ENCODE measurements at regions not wholly inside any gene's neighbourhood (a gene's known extent, or its start where the extent isn't known, plus 50 kb on each side); places are given as distances from the start of the nearest gene placed in this dataset.

- ATAC-seq (ENCODE audit: low FRiP score) (no peak), DNase-seq (ENCODE audit: low spot score) (no peak)
- TF ChIP-seq CTCF (IDR thresholded peaks at IDR 0.05): no peak
These were observed 60.9 kb upstream of the LANCL2 start for GRCh38 chr7:55304018-55304762.

GRCh38 chr7:55305135-55305534 lies 60.0 kb upstream of the LANCL2 start:
- no peak for TF ChIP-seq CTCF (IDR thresholded peaks at IDR 0.05)
- ATAC-seq (ENCODE audit: low FRiP score): no peak
- no peak for DNase-seq (ENCODE audit: low spot score)

DNA sequence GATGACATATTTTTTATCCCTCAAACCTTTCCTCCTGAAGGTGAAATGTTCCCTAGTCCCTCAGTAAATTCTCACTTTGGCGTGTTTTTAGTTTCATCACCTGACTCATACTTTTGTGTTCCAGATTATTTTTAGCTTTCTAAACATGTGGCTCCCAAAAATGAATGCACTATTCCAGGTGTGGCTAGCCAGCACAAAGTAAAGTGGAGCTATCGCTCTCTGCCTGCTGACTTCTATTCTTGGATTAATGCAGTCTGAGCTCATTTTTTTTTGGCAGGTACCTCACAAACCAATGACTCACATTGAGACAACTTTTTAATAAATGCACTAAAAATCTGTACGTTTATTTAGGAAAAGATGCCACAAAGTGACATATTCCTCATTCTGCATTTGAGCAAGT lies 58.8 kb upstream of the LANCL2 start:
- TF ChIP-seq CTCF (IDR thresholded peaks at IDR 0.05): no peak
- peak; percentile 75 for ATAC-seq (ENCODE audit: low FRiP score)
- DNase-seq (ENCODE audit: low spot score): no peak

DNA sequence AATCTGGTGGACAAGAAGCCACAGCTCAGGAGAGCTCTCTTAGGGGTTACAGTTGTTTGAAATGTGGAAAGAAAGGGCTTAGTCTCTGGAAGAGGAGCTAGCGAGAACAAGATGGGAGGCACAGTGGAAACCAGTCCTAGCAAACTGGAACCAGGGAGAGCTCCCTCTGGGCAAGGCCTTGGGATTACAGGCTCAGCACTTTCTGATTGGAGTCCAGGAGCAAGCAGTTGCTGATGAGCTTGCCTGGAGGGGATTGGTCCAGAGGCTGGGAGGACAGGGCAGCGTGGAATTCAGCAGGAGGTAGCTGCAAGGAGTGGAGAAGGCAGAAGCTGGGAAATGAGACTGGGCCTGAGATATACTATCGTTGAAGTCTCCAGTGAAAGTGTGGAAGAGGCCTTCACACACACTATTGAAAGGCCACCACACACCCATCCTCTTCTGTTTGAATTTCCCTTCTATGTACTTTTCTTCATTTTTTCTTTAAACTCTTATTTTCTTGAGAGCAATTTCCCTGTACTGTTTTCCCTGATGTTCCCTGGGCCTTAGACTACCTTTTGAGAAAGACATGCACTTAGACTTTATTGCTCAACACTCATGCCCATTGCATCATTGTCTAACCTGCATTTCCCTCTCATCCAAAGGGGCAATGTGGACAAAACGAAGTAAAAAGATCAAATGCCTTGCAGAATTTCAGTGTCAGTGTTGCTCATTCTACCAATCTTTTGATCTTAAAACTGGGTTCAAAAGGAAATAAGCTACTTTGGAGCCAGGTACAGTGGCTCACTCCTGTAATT lies 57.8 kb upstream of the LANCL2 start:
- TF ChIP-seq CTCF (IDR thresholded peaks at IDR 0.05): no peak
- DNase-seq (ENCODE audit: low spot score) (no peak), ATAC-seq (ENCODE audit: low FRiP score) (no peak)

GRCh38 chr7:55308186-55308929 lies 56.8 kb upstream of the LANCL2 start:
- no peak for TF ChIP-seq CTCF (IDR thresholded peaks at IDR 0.05)
- DNase-seq (ENCODE audit: low spot score): no peak
- ATAC-seq (ENCODE audit: low FRiP score): peak; percentile 87

GRCh38 chr7:55309040-55309991 lies 55.8 kb upstream of the LANCL2 start:
- ATAC-seq (ENCODE audit: low FRiP score) (no peak), DNase-seq (ENCODE audit: low spot score) (no peak)
- no peak for TF ChIP-seq CTCF (IDR thresholded peaks at IDR 0.05)
